ENCODE measurements at regions not wholly inside any gene's neighbourhood (a gene's known extent, or its start where the extent isn't known, plus 50 kb on each side); places are given as distances from the start of the nearest gene placed in this dataset.

GRCh38 chr4:181143250-181143854 is 1099.8 kb upstream of the TENM3 start:
- ATAC-seq (peak; percentile 87), DNase-seq (ENCODE audit: low read depth, low spot score) (peak; percentile 56)
- ChIA-PET RAD21 (ENCODE audit: low non-redundant PET in 1 of 2, low total read pairs in 2 of 2, uncharacterized antibody in 2 of 2, unreplicated experiment in 2 of 2) (interaction anchor here (0.5 to 1.3 kb wide), 3 partner anchors 385 to 1931 kb away, joined by 3 to 9 read pairs (median 5); no protein-coding TSS in a partner anchor), POLR2A (no interaction called here), CTCF (interaction anchor here (0.6 to 1.3 kb wide), 12 partner anchors 10 to 1782 kb away, joined by 3 to 38 read pairs (median 3); no protein-coding TSS in a partner anchor)
- Histone ChIP-seq H3K27ac (ENCODE audit: low read depth, low read length) (no peak overlapping the region), H4K20me1 (ENCODE audit: insufficient read depth) (no peaks in the 10 kb centered on the region), H3K9ac (ENCODE audit: low read length) (no peak overlapping the region), H3K4me2 (ENCODE audit: low read length) (no peak overlapping the region), H3K9me2 (ENCODE audit: insufficient read depth) (no peaks in the 10 kb centered on the region), H3K4me1 (ENCODE audit: control insufficient read depth in 1 of 2, insufficient read depth in 2 of 2, low read length in 2 of 2) (no peaks in the 10 kb centered on the region), H2AFZ (ENCODE audit: low read depth, low read length, poor library complexity, severe bottlenecking) (no peak overlapping the region), H3K4me3 (replicated peaks in 1 of 2; ENCODE audit: low read depth in 1 of 2, low read length in 2 of 2) (no peak overlapping the region), H3K27me3 (ENCODE audit: insufficient read depth, low read length) (peaks cover 8% of the 10 kb centered on the region; the same call in 1 of the 2 replicates), H3K36me3 (ENCODE audit: control insufficient read depth in 1 of 2, insufficient read depth in 2 of 2, low read length in 2 of 2) (no peaks in the 10 kb centered on the region), H3K9me3 (ENCODE audit: control insufficient read depth in 1 of 2, insufficient read depth in 1 of 2, low read depth in 1 of 2, low read length in 2 of 2) (no peaks in the 10 kb centered on the region), H3K79me2 (ENCODE audit: insufficient read depth, low read length) (no peaks in the 10 kb centered on the region)
- BruUV-seq (replicated peaks): no TSS peak
- TF ChIP-seq CTCF (IDR thresholded peaks at IDR 0.05 in 2 of 3, conservative IDR thresholded peaks at IDR 0.05 in 1 of 3; ENCODE audit: borderline replicate concordance in 1 of 3, insufficient read depth in 1 of 3, low read depth in 2 of 3, low read length in 2 of 3) (peak; percentile 69 to 91 (median 70)), YY1 (IDR thresholded peaks at IDR 0.05; ENCODE audit: extremely low read depth, insufficient replicate concordance, low read depth, low read length) (no peak), CEBPB (IDR thresholded peaks at IDR 0.05; ENCODE audit: low read depth) (peak; percentile 94), RAD21 (IDR thresholded peaks at IDR 0.05; ENCODE audit: low read depth) (peak; percentile 87)
- intact Hi-C loops (cut with micrococcal nuclease): loop anchor here (1.0 to 10.0 kb wide), 5 partner anchors 315 to 1663 kb away; no protein-coding TSS in a partner anchor

GRCh38 chr4:181146051-181146450 is 1097.2 kb upstream of the TENM3 start:
- no peak for ATAC-seq
- DNase-seq (ENCODE audit: low read depth, low spot score): no peak
- no peaks in the 10 kb centered on the region for H3K9me3 ChIP-seq (ENCODE audit: control insufficient read depth in 1 of 2, insufficient read depth in 1 of 2, low read depth in 1 of 2, low read length in 2 of 2)
- H3K4me1 ChIP-seq (ENCODE audit: control insufficient read depth in 1 of 2, insufficient read depth in 2 of 2, low read length in 2 of 2): peaks cover 0 to 4% of the 10 kb centered on the region in 2 experiments; a peak in 1 of 4 replicates
- H3K4me3 ChIP-seq (replicated peaks in 1 of 2; ENCODE audit: low read depth in 1 of 2, low read length in 2 of 2): no peak overlapping the region
- ChIA-PET CTCF (interaction anchor here (1.2 kb wide), 1 partner anchor 317 kb away, joined by 3 read pairs; no protein-coding TSS in a partner anchor), RAD21 (ENCODE audit: low non-redundant PET in 1 of 2, low total read pairs in 2 of 2, uncharacterized antibody in 2 of 2, unreplicated experiment in 2 of 2) (interaction anchor here in 1 of 2 experiments (0.6 kb wide), 1 partner anchor 156 kb away, joined by 3 read pairs; no protein-coding TSS in a partner anchor), POLR2A (no interaction called here)
- H3K79me2 ChIP-seq (ENCODE audit: insufficient read depth, low read length): no peaks in the 10 kb centered on the region
- TF ChIP-seq REST (IDR thresholded peaks at IDR 0.05; ENCODE audit: low read depth) (no peak), RAD21 (IDR thresholded peaks at IDR 0.05; ENCODE audit: low read depth) (no peak), EZH2 (IDR thresholded peaks at IDR 0.05) (no peak), FOSL1 (IDR thresholded peaks at IDR 0.05; ENCODE audit: low read depth) (no peak), EZH2phosphoT487 (IDR thresholded peaks at IDR 0.05; ENCODE audit: borderline replicate concordance) (no peak)
- H3K27me3 ChIP-seq (ENCODE audit: insufficient read depth, low read length): peaks cover 8% of the 10 kb centered on the region; the same call in 1 of the 2 replicates
- H2AFZ ChIP-seq (ENCODE audit: low read depth, low read length, poor library complexity, severe bottlenecking): no peak overlapping the region
- no peaks in the 10 kb centered on the region for H4K20me1 ChIP-seq (ENCODE audit: insufficient read depth)
- H3K36me3 ChIP-seq (ENCODE audit: control insufficient read depth in 1 of 2, insufficient read depth in 2 of 2, low read length in 2 of 2): no peaks in the 10 kb centered on the region
- intact Hi-C loops (cut with micrococcal nuclease): loop anchor here (10.0 kb wide), 2 partner anchors 481 to 939 kb away; no protein-coding TSS in a partner anchor
- BruUV-seq (replicated peaks): no TSS peak
- no peak overlapping the region for H3K4me2 ChIP-seq (ENCODE audit: low read length)
- no peak overlapping the region for H3K27ac ChIP-seq (ENCODE audit: low read depth, low read length)
- H3K9me2 ChIP-seq (ENCODE audit: insufficient read depth): no peaks in the 10 kb centered on the region
- no peak overlapping the region for H3K9ac ChIP-seq (ENCODE audit: low read length)

All from HCT116 (cell line).